ENCODE measurements at regions not wholly inside any gene's neighbourhood (a gene's known extent, or its start where the extent isn't known, plus 50 kb on each side); places are given as distances from the start of the nearest gene placed in this dataset.
A peak's percentile ranks its signal among the peaks of the same experiment; 100 is the strongest.

DNA sequence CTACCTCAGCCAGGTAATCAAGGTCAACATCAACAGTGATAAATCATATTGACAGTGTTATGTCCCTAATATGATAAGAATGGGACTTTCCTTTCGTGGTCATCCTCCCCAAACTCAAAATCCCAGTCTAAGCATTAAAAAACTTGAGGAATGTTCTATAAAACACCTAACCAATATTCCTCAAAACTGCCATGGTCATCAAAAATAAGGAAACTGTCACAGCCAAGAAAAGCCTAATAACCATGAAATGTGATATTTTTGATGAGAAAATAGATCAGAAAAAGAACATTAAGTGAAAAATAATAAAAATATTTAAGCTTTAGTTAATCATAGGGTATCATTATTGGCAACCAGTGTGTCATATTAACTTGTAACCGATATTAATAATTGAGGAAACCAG, 232.1 kb upstream of the ATP10B start:
- Histone ChIP-seq H3K36me3 (ENCODE audit: control insufficient read depth in 2 of 3, insufficient read depth in 3 of 3, low read length in 3 of 3) (no peaks in the 10 kb centered on the region), H3K27me3 (ENCODE audit: control insufficient read depth, insufficient read depth, low read length) (no peaks in the 10 kb centered on the region), H3K27ac (ENCODE audit: low read depth in 2 of 2, low read length in 2 of 2) (no peak overlapping the region), H3K4me3 (ENCODE audit: low read length in 3 of 3) (no peak overlapping the region), H3K9ac (ENCODE audit: low read length in 3 of 3) (no peak overlapping the region), H3K4me1 (ENCODE audit: control insufficient read depth in 2 of 3, insufficient read depth in 2 of 3, low read depth in 1 of 3, low read length in 3 of 3) (no peaks in the 10 kb centered on the region), H3K9me3 (ENCODE audit: control insufficient read depth in 2 of 3, insufficient read depth in 1 of 3, low read length in 3 of 3) (no peaks in the 10 kb centered on the region)
- no peak for DNase-seq
- TF ChIP-seq, protein P1, sequence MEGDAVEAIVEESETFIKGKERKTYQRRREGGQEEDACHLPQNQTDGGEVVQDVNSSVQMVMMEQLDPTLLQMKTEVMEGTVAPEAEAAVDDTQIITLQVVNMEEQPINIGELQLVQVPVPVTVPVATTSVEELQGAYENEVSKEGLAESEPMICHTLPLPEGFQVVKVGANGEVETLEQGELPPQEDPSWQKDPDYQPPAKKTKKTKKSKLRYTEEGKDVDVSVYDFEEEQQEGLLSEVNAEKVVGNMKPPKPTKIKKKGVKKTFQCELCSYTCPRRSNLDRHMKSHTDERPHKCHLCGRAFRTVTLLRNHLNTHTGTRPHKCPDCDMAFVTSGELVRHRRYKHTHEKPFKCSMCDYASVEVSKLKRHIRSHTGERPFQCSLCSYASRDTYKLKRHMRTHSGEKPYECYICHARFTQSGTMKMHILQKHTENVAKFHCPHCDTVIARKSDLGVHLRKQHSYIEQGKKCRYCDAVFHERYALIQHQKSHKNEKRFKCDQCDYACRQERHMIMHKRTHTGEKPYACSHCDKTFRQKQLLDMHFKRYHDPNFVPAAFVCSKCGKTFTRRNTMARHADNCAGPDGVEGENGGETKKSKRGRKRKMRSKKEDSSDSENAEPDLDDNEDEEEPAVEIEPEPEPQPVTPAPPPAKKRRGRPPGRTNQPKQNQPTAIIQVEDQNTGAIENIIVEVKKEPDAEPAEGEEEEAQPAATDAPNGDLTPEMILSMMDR (IDR thresholded peaks at IDR 0.05; ENCODE audit: borderline replicate concordance, extremely low read depth, insufficient read depth), result no peak
- intact Hi-C loops (cut with DNase I), result no loop called here
- no peak for FAIRE-seq

DNA sequence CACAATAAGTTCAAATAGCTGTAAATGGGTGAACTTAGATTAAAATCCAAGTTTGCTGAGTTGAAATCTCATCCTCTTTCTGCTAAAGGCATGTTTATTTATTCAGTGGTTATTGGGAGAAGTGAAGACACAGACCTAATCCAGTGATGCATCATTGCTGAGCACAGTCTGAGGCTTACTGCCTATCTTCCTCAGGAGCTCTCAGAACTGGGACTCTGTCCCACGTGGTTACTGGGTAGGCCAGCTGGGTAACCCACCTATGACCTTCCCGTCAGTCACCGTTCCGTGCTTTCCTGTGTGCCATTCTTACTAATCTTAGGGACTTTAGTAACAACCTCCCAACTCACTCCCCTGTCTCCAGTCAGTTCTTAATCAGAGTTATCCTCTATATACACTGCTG, 226.8 kb upstream of the ATP10B start:
- TF ChIP-seq, protein P1 (IDR thresholded peaks at IDR 0.05; ENCODE audit: borderline replicate concordance, extremely low read depth, insufficient read depth), result no peak
- no peak for FAIRE-seq
- intact Hi-C loops (cut with DNase I), result no loop called here
- Histone ChIP-seq H3K9me3 (ENCODE audit: control insufficient read depth in 2 of 3, insufficient read depth in 1 of 3, low read length in 3 of 3) (no peaks in the 10 kb centered on the region), H3K27me3 (ENCODE audit: control insufficient read depth, insufficient read depth, low read length) (no peaks in the 10 kb centered on the region), H3K27ac (ENCODE audit: low read depth in 2 of 2, low read length in 2 of 2) (no peak overlapping the region), H3K9ac (ENCODE audit: low read length in 3 of 3) (no peak overlapping the region), H3K4me3 (ENCODE audit: low read length in 3 of 3) (no peak overlapping the region), H3K4me1 (ENCODE audit: control insufficient read depth in 2 of 3, insufficient read depth in 2 of 3, low read depth in 1 of 3, low read length in 3 of 3) (no peaks in the 10 kb centered on the region), H3K36me3 (ENCODE audit: control insufficient read depth in 2 of 3, insufficient read depth in 3 of 3, low read length in 3 of 3) (no peaks in the 10 kb centered on the region)
- DNase-seq, result peak in 1 of 5 donors; percentile 2

DNA sequence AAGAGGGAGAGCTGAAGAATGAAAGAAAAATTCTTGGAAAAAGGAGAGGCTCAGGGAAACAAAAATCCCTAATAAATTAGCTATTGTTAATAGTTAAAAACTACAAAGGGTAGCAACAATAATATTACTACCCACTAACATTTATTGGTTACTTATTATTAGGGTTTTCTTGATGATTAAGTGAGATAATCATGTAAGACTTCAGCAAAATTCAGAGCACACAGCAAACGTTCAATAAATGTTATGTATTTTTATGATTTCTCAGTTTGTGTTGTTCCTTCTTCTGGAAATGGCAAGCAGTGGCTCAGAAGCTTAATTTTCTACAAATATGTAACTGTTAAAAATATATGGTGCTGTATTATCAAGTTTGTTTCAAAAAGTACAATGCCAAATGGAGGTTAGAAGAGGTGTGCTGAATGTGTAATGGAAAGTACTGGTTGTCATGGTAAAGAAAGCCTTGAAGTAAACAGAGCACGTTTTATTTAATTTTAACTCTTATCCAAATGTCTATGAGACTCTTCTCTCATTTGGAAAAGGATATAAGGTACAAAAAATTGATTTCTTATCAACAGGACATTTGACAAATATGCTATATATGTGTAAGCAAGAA, 226.0 kb upstream of the ATP10B start:
- TF ChIP-seq, protein P1 (IDR thresholded peaks at IDR 0.05; ENCODE audit: borderline replicate concordance, extremely low read depth, insufficient read depth), result no peak
- FAIRE-seq, result no peak
- intact Hi-C loops (cut with DNase I), result no loop called here

DNA sequence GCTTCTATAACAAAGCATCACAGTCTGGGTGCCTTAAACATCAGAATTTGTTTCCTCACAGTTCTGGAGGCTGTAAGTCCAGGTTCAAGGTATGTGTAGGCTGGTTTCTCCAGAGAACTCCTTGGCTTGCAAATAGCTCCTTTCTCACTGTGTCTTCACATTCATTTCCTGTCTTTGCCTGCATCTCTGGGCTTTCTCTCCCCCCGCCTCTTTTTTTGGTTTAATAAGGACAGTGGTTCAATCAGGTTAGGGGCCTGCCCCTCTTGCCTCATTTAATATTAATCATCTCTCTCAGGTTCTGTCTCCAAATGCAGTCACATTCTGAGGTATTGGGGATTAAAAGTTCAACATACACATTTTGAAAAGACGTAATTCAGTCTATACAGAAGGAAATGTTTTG, 225.5 kb upstream of the ATP10B start:
- Histone ChIP-seq H3K27ac (ENCODE audit: low read depth in 2 of 2, low read length in 2 of 2) (no peak overlapping the region), H3K36me3 (ENCODE audit: control insufficient read depth in 2 of 3, insufficient read depth in 3 of 3, low read length in 3 of 3) (no peaks in the 10 kb centered on the region), H3K4me1 (ENCODE audit: control insufficient read depth in 2 of 3, insufficient read depth in 2 of 3, low read depth in 1 of 3, low read length in 3 of 3) (no peaks in the 10 kb centered on the region), H3K9ac (ENCODE audit: low read length in 3 of 3) (no peak overlapping the region), H3K9me3 (ENCODE audit: control insufficient read depth in 2 of 3, insufficient read depth in 1 of 3, low read length in 3 of 3) (no peaks in the 10 kb centered on the region), H3K27me3 (ENCODE audit: control insufficient read depth, insufficient read depth, low read length) (no peaks in the 10 kb centered on the region), H3K4me3 (ENCODE audit: low read length in 3 of 3) (no peak overlapping the region)
- intact Hi-C loops (cut with DNase I), result no loop called here
- FAIRE-seq (no peak), DNase-seq (no peak)
- TF ChIP-seq, protein P1 (IDR thresholded peaks at IDR 0.05; ENCODE audit: borderline replicate concordance, extremely low read depth, insufficient read depth), result no peak

More for the DNA sequence above, 226.0 kb upstream of the ATP10B start:
- H3K9ac ChIP-seq (ENCODE audit: low read length in 3 of 3), result no peak overlapping the region
- no peak for DNase-seq
- no peak overlapping the region for H3K4me3 ChIP-seq (ENCODE audit: low read length in 3 of 3)
- H3K27me3 ChIP-seq (ENCODE audit: control insufficient read depth, insufficient read depth, low read length), result no peaks in the 10 kb centered on the region
- H3K27ac ChIP-seq (ENCODE audit: low read depth in 2 of 2, low read length in 2 of 2), result no peak overlapping the region
- no peaks in the 10 kb centered on the region for H3K36me3 ChIP-seq (ENCODE audit: control insufficient read depth in 2 of 3, insufficient read depth in 3 of 3, low read length in 3 of 3)
- H3K9me3 ChIP-seq (ENCODE audit: control insufficient read depth in 2 of 3, insufficient read depth in 1 of 3, low read length in 3 of 3), result no peaks in the 10 kb centered on the region
- H3K4me1 ChIP-seq (ENCODE audit: control insufficient read depth in 2 of 3, insufficient read depth in 2 of 3, low read depth in 1 of 3, low read length in 3 of 3), result no peaks in the 10 kb centered on the region

Data from kidney (tissue), 13 donors.